ENCODE measurements at regions not wholly inside any gene's neighbourhood (a gene's known extent, or its start where the extent isn't known, plus 50 kb on each side); places are given as distances from the start of the nearest gene placed in this dataset.

- in situ Hi-C loops (cut with HindIII; ENCODE audit: low sequenced_read_pairs), result no loop called here
- no peak for DNase-seq (ENCODE audit: low read depth, low spot score)
- no peak overlapping the region for H3K4me3 ChIP-seq (ENCODE audit: low read depth, low read length)
- no peak for TF ChIP-seq CTCF (IDR thresholded peaks at IDR 0.05; ENCODE audit: low read depth, low read length)
Measured at GRCh38 chr4:101584306-101584705, 206.2 kb upstream of the BANK1 start.

GRCh38 chr4:101563126-101563525 lies 215.8 kb upstream of the PPP3CA start:
- H3K4me3 ChIP-seq (ENCODE audit: low read depth, low read length), result no peak overlapping the region
- no peak for TF ChIP-seq CTCF (IDR thresholded peaks at IDR 0.05; ENCODE audit: low read depth, low read length)
- in situ Hi-C loops (cut with HindIII; ENCODE audit: low sequenced_read_pairs), result no loop called here
- DNase-seq (ENCODE audit: low read depth, low spot score), result no peak

GRCh38 chr4:101556842-101557241 lies 209.5 kb upstream of the PPP3CA start:
- TF ChIP-seq CTCF (IDR thresholded peaks at IDR 0.05; ENCODE audit: low read depth, low read length), result no peak
- no peak for DNase-seq (ENCODE audit: low read depth, low spot score)
- in situ Hi-C loops (cut with HindIII; ENCODE audit: low sequenced_read_pairs), result no loop called here

GRCh38 chr4:101555341-101555880 lies 208.1 kb upstream of the PPP3CA start:
- no peak for TF ChIP-seq CTCF (IDR thresholded peaks at IDR 0.05; ENCODE audit: low read depth, low read length)

More at GRCh38 chr4:101556842-101557241, 209.5 kb upstream of the PPP3CA start:
- no peak overlapping the region for H3K4me3 ChIP-seq (ENCODE audit: low read depth, low read length)

GRCh38 chr4:101540336-101540735 lies 193.0 kb upstream of the PPP3CA start:
- no peak overlapping the region for H3K4me3 ChIP-seq (ENCODE audit: low read depth, low read length)
- no peak for DNase-seq (ENCODE audit: low read depth, low spot score)
- in situ Hi-C loops (cut with HindIII; ENCODE audit: low sequenced_read_pairs), result no loop called here
- no peak for TF ChIP-seq CTCF (IDR thresholded peaks at IDR 0.05; ENCODE audit: low read depth, low read length)

More at GRCh38 chr4:101555341-101555880, 208.1 kb upstream of the PPP3CA start:
- H3K4me3 ChIP-seq (ENCODE audit: low read depth, low read length), result no peak overlapping the region
- in situ Hi-C loops (cut with HindIII; ENCODE audit: low sequenced_read_pairs), result no loop called here
- DNase-seq (ENCODE audit: low read depth, low spot score), result no peak

GRCh38 chr4:101528526-101528925 lies 181.2 kb upstream of the PPP3CA start:
- H3K4me3 ChIP-seq (ENCODE audit: low read depth, low read length), result no peak overlapping the region
- in situ Hi-C loops (cut with HindIII; ENCODE audit: low sequenced_read_pairs), result no loop called here
- no peak for DNase-seq (ENCODE audit: low read depth, low spot score)
- TF ChIP-seq CTCF (IDR thresholded peaks at IDR 0.05; ENCODE audit: low read depth, low read length), result no peak

GRCh38 chr4:101527188-101527587 lies 179.9 kb upstream of the PPP3CA start:
- in situ Hi-C loops (cut with HindIII; ENCODE audit: low sequenced_read_pairs), result no loop called here
- no peak for DNase-seq (ENCODE audit: low read depth, low spot score)
- no peak overlapping the region for H3K4me3 ChIP-seq (ENCODE audit: low read depth, low read length)

More at GRCh38 chr4:101527188-101527587, 179.9 kb upstream of the PPP3CA start:
- TF ChIP-seq CTCF (IDR thresholded peaks at IDR 0.05; ENCODE audit: low read depth, low read length), result no peak

Data from astrocyte of the spinal cord (primary cell).